CD4-positive, alpha-beta T cell (primary cell): ENCODE measurements at regions not wholly inside any gene's neighbourhood (a gene's known extent, or its start where the extent isn't known, plus 50 kb on each side); places are given as distances from the start of the nearest gene placed in this dataset.
"Not testable (repeated sequence)": the region's sequence is repeated elsewhere in the genome, so short reads cannot be mapped to it uniquely, and the experiment has no call there.

Experiments
- ATAC-seq: fragments of 200-7000 bp; cut with Tn5 transposase; one replicate; pipeline ENCODE4 v1.10.0; 2022; ENCODE audit warnings: mild to moderate bottlenecking; ENCODE audit not compliant: poor library complexity
- CTCF ChIA-PET: fragments of 350-600 bp; sonication (Branson Sonifier 250); formaldehyde crosslinking; loops from one replicate; lab custom pipeline; 2021; ENCODE audit warnings: antibody characterized with exemption, inconsistent platforms; lab: Charles Lee
- POLR2A ChIA-PET: fragments of 350-600 bp; sonication (Branson Sonifier 250); formaldehyde crosslinking; loops from one replicate; lab custom pipeline; 2021; ENCODE audit warnings: antibody characterized with exemption, inconsistent platforms; lab: Charles Lee
- DNase-seq, 14 experiments: peaks; one replicate each; pipeline ENCODE4 v3.0.0-alpha.2; 2013 to 2020; ENCODE audit warnings: mixed read lengths in 2 of 14
- H3K27ac ChIP-seq, 2 donors: one replicate each; pipeline versions ENCODE4 v1.5.1 to v1.7.0; 2013; ENCODE audit warnings: low read length in 2 of 2, low read depth in 1 of 2, mild to moderate bottlenecking in 1 of 2
- H3K27me3 ChIP-seq, 2 experiments: 1 replicate in 1 of 2; 2 replicates in 1 of 2; pipeline versions ENCODE4 v1.6.1 to v1.7.0; 2013; ENCODE audit warnings: low read length in 2 of 2, control low read depth in 1 of 2, mild to moderate bottlenecking in 1 of 2, moderate library complexity in 1 of 2; ENCODE audit not compliant: insufficient read depth in 2 of 2, control insufficient read depth in 1 of 2
- H3K36me3 ChIP-seq: one replicate; pipeline ENCODE4 v1.6.1; 2013; ENCODE audit warnings: low read length, control low read depth; ENCODE audit not compliant: insufficient read depth
- H3K4me1 ChIP-seq: one replicate; pipeline ENCODE4 v1.6.1; 2013; ENCODE audit warnings: low read length, control low read depth; ENCODE audit not compliant: insufficient read depth
- H3K4me3 ChIP-seq: one replicate; pipeline ENCODE4 v1.5.1; 2013; ENCODE audit warnings: mild to moderate bottlenecking, low read length, moderate library complexity
- H3K9me3 ChIP-seq, 2 experiments: 1 replicate in 1 of 2; 2 replicates in 1 of 2; pipeline versions ENCODE4 v1.6.1 to v1.7.0; 2013; ENCODE audit warnings: low read length in 2 of 2, mild to moderate bottlenecking in 2 of 2, control low read depth in 1 of 2, moderate library complexity in 1 of 2; ENCODE audit not compliant: control insufficient read depth in 1 of 2, insufficient read depth in 1 of 2
- H3K27ac Mint-ChIP-seq: one replicate; pipeline ENCODE4 v1.8.0; 2020; ENCODE audit warnings: mixed read lengths
- H3K27me3 Mint-ChIP-seq: one replicate; pipeline ENCODE4 v1.8.0; 2021; ENCODE audit warnings: mixed read lengths
- H3K36me3 Mint-ChIP-seq: one replicate; pipeline ENCODE4 v1.8.0; 2021; ENCODE audit warnings: low read depth, mixed read lengths
- H3K4me1 Mint-ChIP-seq: one replicate; pipeline ENCODE4 v1.8.0; 2021; ENCODE audit warnings: low read depth, mixed read lengths
- H3K4me3 Mint-ChIP-seq: one replicate; pipeline ENCODE4 v1.8.0; 2020; ENCODE audit warnings: mild to moderate bottlenecking, mixed read lengths
- H3K9me3 Mint-ChIP-seq: one replicate; pipeline ENCODE4 v1.8.0; 2020; ENCODE audit warnings: mixed read lengths
- intact Hi-C, 2 experiments: fragments of 100-400 bp; cut with DNase I in 1 of 2; cut with micrococcal nuclease in 1 of 2; formaldehyde crosslinking; loops; one replicate each; pipeline versions ENCODE4 v1.15.1 to v1.9.0; 2023 to 2025; cut with DNase I, micrococcal nuclease
- TF ChIP-seq, protein P1 (sequence below): fragments of 200-600 bp; IDR thresholded peaks from one replicate; pipeline ENCODE4 v1.8.0; 2022; ENCODE audit warnings: antibody characterized with exemption, mild to moderate bottlenecking

GRCh38 chr18:42365591-42365990 is 410.6 kb downstream of the PIK3C3 start:
- Histone ChIP-seq H3K36me3 (no peaks in the 10 kb centered on the region), H3K27ac (no peak overlapping the region), H3K27me3 (no peaks in the 10 kb centered on the region), H3K9me3 (no peaks in the 10 kb centered on the region), H3K4me3 (no peak overlapping the region), H3K4me1 (no peaks in the 10 kb centered on the region)
- DNase-seq (no peak), ATAC-seq (no peak)
- Mint-ChIP-seq H3K4me3 (no peak overlapping the region), H3K9me3 (no peaks in the 10 kb centered on the region), H3K27ac (no peak overlapping the region), H3K27me3 (no peaks in the 10 kb centered on the region), H3K4me1 (no peaks in the 10 kb centered on the region), H3K36me3 (no peaks in the 10 kb centered on the region)
- CTCF ChIA-PET, result no interaction called here
- POLR2A ChIA-PET, result no interaction called here
- TF ChIP-seq, protein P1, sequence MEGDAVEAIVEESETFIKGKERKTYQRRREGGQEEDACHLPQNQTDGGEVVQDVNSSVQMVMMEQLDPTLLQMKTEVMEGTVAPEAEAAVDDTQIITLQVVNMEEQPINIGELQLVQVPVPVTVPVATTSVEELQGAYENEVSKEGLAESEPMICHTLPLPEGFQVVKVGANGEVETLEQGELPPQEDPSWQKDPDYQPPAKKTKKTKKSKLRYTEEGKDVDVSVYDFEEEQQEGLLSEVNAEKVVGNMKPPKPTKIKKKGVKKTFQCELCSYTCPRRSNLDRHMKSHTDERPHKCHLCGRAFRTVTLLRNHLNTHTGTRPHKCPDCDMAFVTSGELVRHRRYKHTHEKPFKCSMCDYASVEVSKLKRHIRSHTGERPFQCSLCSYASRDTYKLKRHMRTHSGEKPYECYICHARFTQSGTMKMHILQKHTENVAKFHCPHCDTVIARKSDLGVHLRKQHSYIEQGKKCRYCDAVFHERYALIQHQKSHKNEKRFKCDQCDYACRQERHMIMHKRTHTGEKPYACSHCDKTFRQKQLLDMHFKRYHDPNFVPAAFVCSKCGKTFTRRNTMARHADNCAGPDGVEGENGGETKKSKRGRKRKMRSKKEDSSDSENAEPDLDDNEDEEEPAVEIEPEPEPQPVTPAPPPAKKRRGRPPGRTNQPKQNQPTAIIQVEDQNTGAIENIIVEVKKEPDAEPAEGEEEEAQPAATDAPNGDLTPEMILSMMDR, result no peak
- intact Hi-C loops, result no loop called here

DNA sequence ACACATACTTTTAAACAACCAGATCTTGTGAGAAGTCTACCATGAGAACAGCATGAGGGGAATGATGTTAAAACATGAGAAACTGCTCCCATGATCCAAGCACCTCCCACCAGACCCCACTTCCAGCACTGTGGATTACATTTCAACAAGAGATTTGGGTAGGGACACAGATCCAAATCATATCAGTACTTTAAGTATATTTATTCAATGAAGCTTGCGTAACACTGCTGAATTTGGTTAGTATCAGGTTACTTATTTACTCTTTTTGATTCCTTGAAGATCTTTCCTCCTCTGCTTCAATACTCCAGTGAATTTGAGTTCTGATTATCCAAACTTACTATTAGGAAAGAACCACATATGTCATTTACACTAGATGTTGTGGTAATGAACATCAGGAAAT is 418.6 kb downstream of the PIK3C3 start:
- Histone ChIP-seq H3K27me3 (no peaks in the 10 kb centered on the region), H3K4me1 (no peaks in the 10 kb centered on the region), H3K36me3 (no peaks in the 10 kb centered on the region), H3K4me3 (no peak overlapping the region), H3K27ac (no peak overlapping the region), H3K9me3 (no peaks in the 10 kb centered on the region)
- H3K9me3 Mint-ChIP-seq, result no peaks in the 10 kb centered on the region
- ChIA-PET POLR2A (no interaction called here), CTCF (no interaction called here)
- H3K36me3 Mint-ChIP-seq, result no peaks in the 10 kb centered on the region
- H3K27me3 Mint-ChIP-seq, result no peaks in the 10 kb centered on the region
- no peak for ATAC-seq
- no peak overlapping the region for H3K4me3 Mint-ChIP-seq
- TF ChIP-seq, protein P1, result no peak
- DNase-seq, result no peak
- no peak overlapping the region for H3K27ac Mint-ChIP-seq
- intact Hi-C loops, result no loop called here
- no peaks in the 10 kb centered on the region for H3K4me1 Mint-ChIP-seq

- no peak for DNase-seq
Measured at GRCh38 chr18:42374961-42375360, 419.9 kb downstream of the PIK3C3 start.

DNA sequence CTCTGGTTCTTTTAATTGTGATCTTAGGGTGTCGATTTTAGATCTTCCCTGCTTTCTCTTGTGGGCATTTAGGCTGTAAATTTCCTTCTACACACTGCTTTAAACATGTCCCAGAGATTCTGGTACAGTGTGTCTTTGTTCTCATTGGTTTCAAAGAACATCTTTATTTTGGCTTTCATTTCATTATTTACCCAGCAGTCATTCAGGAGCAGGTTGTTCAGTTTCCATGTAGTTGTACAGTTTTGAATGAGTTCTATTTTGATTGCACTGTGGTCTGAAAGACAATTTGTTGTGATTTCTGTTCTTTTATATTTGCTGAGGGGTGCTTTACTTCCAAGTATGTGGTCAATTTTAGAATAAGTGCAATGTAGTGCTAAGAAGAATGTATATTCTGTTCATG is 423.8 kb downstream of the PIK3C3 start:
- H3K36me3 ChIP-seq, POLR2A ChIA-PET, intact Hi-C loops: not testable (repeated sequence)

More at GRCh38 chr18:42374961-42375360, 419.9 kb downstream of the PIK3C3 start:
- H3K4me1 ChIP-seq, result no peaks in the 10 kb centered on the region
- no peak overlapping the region for H3K4me3 ChIP-seq
- no peak overlapping the region for H3K27ac Mint-ChIP-seq
- no peak for ATAC-seq
- H3K4me3 Mint-ChIP-seq, result no peak overlapping the region
- intact Hi-C loops, result no loop called here
- H3K27ac ChIP-seq, result no peak overlapping the region
- no peaks in the 10 kb centered on the region for H3K9me3 ChIP-seq
- TF ChIP-seq, protein P1, result no peak
- CTCF ChIA-PET, result no interaction called here
- H3K27me3 Mint-ChIP-seq, result no peaks in the 10 kb centered on the region
- POLR2A ChIA-PET, result no interaction called here
- no peaks in the 10 kb centered on the region for H3K36me3 Mint-ChIP-seq
- no peaks in the 10 kb centered on the region for H3K4me1 Mint-ChIP-seq
- H3K9me3 Mint-ChIP-seq, result no peaks in the 10 kb centered on the region
- H3K36me3 ChIP-seq, result no peaks in the 10 kb centered on the region
- H3K27me3 ChIP-seq, result no peaks in the 10 kb centered on the region

GRCh38 chr18:42381236-42381635 is 426.2 kb downstream of the PIK3C3 start:
- H3K27me3 Mint-ChIP-seq, H3K4me1 Mint-ChIP-seq, POLR2A ChIA-PET, ATAC-seq, H3K4me1 ChIP-seq, DNase-seq, intact Hi-C loops, H3K36me3 Mint-ChIP-seq, CTCF ChIA-PET, H3K9me3 Mint-ChIP-seq, H3K27ac Mint-ChIP-seq, H3K27me3 ChIP-seq, H3K27ac ChIP-seq, H3K36me3 ChIP-seq, H3K4me3 Mint-ChIP-seq, H3K4me3 ChIP-seq, H3K9me3 ChIP-seq: not testable (repeated sequence)

More for the DNA sequence above, 423.8 kb downstream of the PIK3C3 start:
- H3K4me3 Mint-ChIP-seq, H3K27me3 Mint-ChIP-seq, H3K4me1 ChIP-seq, H3K4me1 Mint-ChIP-seq, H3K27me3 ChIP-seq, H3K9me3 Mint-ChIP-seq, H3K27ac ChIP-seq, H3K4me3 ChIP-seq, H3K27ac Mint-ChIP-seq, H3K36me3 Mint-ChIP-seq, H3K9me3 ChIP-seq, CTCF ChIA-PET, ATAC-seq, DNase-seq: not testable (repeated sequence)
